Liver (tissue), 3 donors: ENCODE measurements at regions not wholly inside any gene's neighbourhood (a gene's known extent, or its start where the extent isn't known, plus 50 kb on each side); places are given as distances from the start of the nearest gene placed in this dataset.

Experiments
- ATF3 ChIP-seq: IDR thresholded peaks from 2 replicates; pipeline ENCODE4 v1.6.1; 2016; ENCODE audit warnings: antibody characterized with exemption
- CTCF ChIP-seq: fragments of 150-350 bp; IDR thresholded peaks from 2 replicates; pipeline ENCODE4 v1.5.1; 2017; ENCODE audit warnings: improper control_type of control experiment, low read depth, low read length; ENCODE audit not compliant: missing input control
- EGR1 ChIP-seq, 2 donors: IDR thresholded peaks; 2 replicates each; pipeline ENCODE4 v1.6.1; 2016 to 2018; ENCODE audit warnings: antibody characterized with exemption in 2 of 2, low read depth in 2 of 2
- GABPA ChIP-seq, 2 donors: IDR thresholded peaks in 1 of 2; conservative IDR thresholded peaks in 1 of 2; 2 replicates each; pipeline ENCODE4 v1.6.1; 2016; ENCODE audit warnings: antibody characterized with exemption in 2 of 2, mild to moderate bottlenecking in 1 of 2, moderate library complexity in 1 of 2
- JUND ChIP-seq, 2 donors: IDR thresholded peaks; 2 replicates each; pipeline ENCODE4 v1.6.1; 2016; ENCODE audit warnings: antibody characterized with exemption in 2 of 2
- MAX ChIP-seq: IDR thresholded peaks from 2 replicates; pipeline ENCODE4 v1.6.1; 2016; ENCODE audit warnings: antibody characterized with exemption
- RAD21 ChIP-seq, 2 donors: IDR thresholded peaks; 2 replicates each; pipeline ENCODE4 v1.6.1; 2016; ENCODE audit warnings: antibody characterized with exemption in 2 of 2, mild to moderate bottlenecking in 2 of 2
- REST ChIP-seq: IDR thresholded peaks from 2 replicates; pipeline ENCODE4 v1.6.1; 2016; ENCODE audit warnings: antibody characterized with exemption, mild to moderate bottlenecking
- RXRA ChIP-seq, 2 donors: IDR thresholded peaks; 2 replicates each; pipeline ENCODE4 v1.6.1; 2017 to 2018; ENCODE audit warnings: antibody characterized with exemption in 2 of 2, mild to moderate bottlenecking in 1 of 2
- SP1 ChIP-seq: IDR thresholded peaks from 2 replicates; pipeline ENCODE4 v1.6.1; 2018; ENCODE audit warnings: antibody characterized with exemption, mild to moderate bottlenecking
- TAF1 ChIP-seq: conservative IDR thresholded peaks from 2 replicates; pipeline ENCODE4 v1.6.1; 2016; ENCODE audit warnings: antibody characterized with exemption, mild to moderate bottlenecking
- YY1 ChIP-seq: IDR thresholded peaks from 2 replicates; pipeline ENCODE4 v1.6.1; 2016; ENCODE audit warnings: antibody characterized with exemption, mild to moderate bottlenecking
- ZBTB33 ChIP-seq: IDR thresholded peaks from 2 replicates; pipeline ENCODE4 v1.6.1; 2016; ENCODE audit warnings: antibody characterized with exemption
- donor health status: healthy.
- donor health status: healthy.

GRCh38 chr9:79131246-79131774 lies 440.5 kb upstream of the TLE4 start:
- no peak for TF ChIP-seq CTCF
- no peak for TF ChIP-seq SP1
- no peak for TF ChIP-seq ATF3
- TF ChIP-seq MAX, result no peak
- TF ChIP-seq JUND (IDR thresholded peaks at IDR 0.05), result no peak
- TF ChIP-seq RAD21 (IDR thresholded peaks at IDR 0.05), result no peak
- TF ChIP-seq EGR1 (IDR thresholded peaks at IDR 0.05; ENCODE audit: low read depth in 2 of 2), result no peak
- TF ChIP-seq REST, result no peak
- TF ChIP-seq TAF1, result no peak
- TF ChIP-seq YY1, result no peak
- TF ChIP-seq GABPA (IDR thresholded peaks at IDR 0.05 in 1 of 2, conservative IDR thresholded peaks at IDR 0.05 in 1 of 2), result no peak
- TF ChIP-seq ZBTB33, result no peak
- TF ChIP-seq RXRA (IDR thresholded peaks at IDR 0.05), result no peak
